H1 (cell line): ENCODE measurements at regions not wholly inside any gene's neighbourhood (a gene's known extent, or its start where the extent isn't known, plus 50 kb on each side); places are given as distances from the start of the nearest gene placed in this dataset.

Experiments
- CTCF ChIA-PET: fragments of 300-600 bp; sonication (Branson Sonifier 250); formaldehyde crosslinking; loops from one replicate; lab custom pipeline; 2021; ENCODE audit not compliant: partially characterized antibody; lab: Charles Lee
- POLR2A ChIA-PET: fragments of 300-600 bp; sonication (Branson Sonifier 250); formaldehyde crosslinking; loops from one replicate; lab custom pipeline; 2021; ENCODE audit warnings: inconsistent platforms; ENCODE audit not compliant: partially characterized antibody; lab: Charles Lee
- DNase-seq, 2 experiments: peaks; one replicate each; pipeline versions ENCODE4 v3.0.0 to v3.0.0-alpha.2; 2010 to 2022; ENCODE audit warnings: low spot score in 2 of 2, low read depth in 1 of 2, mixed read lengths in 1 of 2
- FAIRE-seq: peaks from 2 replicates; lab custom pipeline; 2011; peaks lifted over from hg19 to GRCh38; lab: Jason Lieb, UNC
- H2AFZ ChIP-seq: 2 replicates; pipeline ENCODE4 v1.8.1; 2012; ENCODE audit warnings: low read length, inconsistent platforms
- H2AK5ac ChIP-seq: 2 replicates; pipeline ENCODE4 v1.6.1; 2013; ENCODE audit warnings: low read depth, low read length
- H2BK120ac ChIP-seq: replicated peaks from 2 replicates; pipeline ENCODE3; 2013; ENCODE audit warnings: low read depth, low read length, inconsistent platforms
- H2BK12ac ChIP-seq: 2 replicates; pipeline ENCODE4 v1.6.1; 2013; ENCODE audit warnings: low read depth, low read length
- H2BK15ac ChIP-seq: 2 replicates; pipeline ENCODE4 v1.6.1; 2013; ENCODE audit warnings: low read length
- H2BK20ac ChIP-seq: 2 replicates; pipeline ENCODE4 v1.6.1; 2013; ENCODE audit warnings: low read length
- H2BK5ac ChIP-seq: 2 replicates; pipeline ENCODE4 v1.6.1; 2013; ENCODE audit warnings: low read depth, low read length
- H3K14ac ChIP-seq: 2 replicates; pipeline ENCODE4 v1.6.1; 2013; ENCODE audit warnings: inconsistent platforms; ENCODE audit not compliant: insufficient read length
- H3K18ac ChIP-seq: 2 replicates; pipeline ENCODE4 v1.6.1; 2013; ENCODE audit warnings: low read length; ENCODE audit errors: extremely low read depth
- H3K23ac ChIP-seq: 2 replicates; pipeline ENCODE4 v1.6.1; 2013; ENCODE audit warnings: inconsistent platforms; ENCODE audit not compliant: insufficient read length
- H3K23me2 ChIP-seq: 2 replicates; pipeline ENCODE4 v1.6.1; 2013; ENCODE audit warnings: low read depth, low read length
- H3K27ac ChIP-seq: 2 replicates; pipeline ENCODE4 v1.6.1; 2011; ENCODE audit warnings: low read depth, low read length, inconsistent platforms
- H3K27me3 ChIP-seq, 4 experiments: replicated peaks in 1 of 4; 1 replicate in 1 of 4; 2 replicates in 3 of 4; pipeline versions ENCODE4 v1.6.1 to v1.8.1; 2011 to 2013; ENCODE audit warnings: low read length in 3 of 4, mild to moderate bottlenecking in 3 of 4, inconsistent platforms in 2 of 4, mixed read lengths in 2 of 4, moderate library complexity in 1 of 4; ENCODE audit not compliant: control insufficient read depth in 3 of 4, insufficient read depth in 3 of 4; ENCODE audit errors: extremely low read depth in 1 of 4
- H3K36me3 ChIP-seq, 4 experiments: 2 replicates each; pipeline versions ENCODE4 v1.6.1 to v1.8.1; 2011 to 2013; ENCODE audit warnings: mild to moderate bottlenecking in 4 of 4, low read length in 3 of 4, moderate library complexity in 2 of 4, control low read depth in 1 of 4, inconsistent platforms in 1 of 4; ENCODE audit not compliant: insufficient read depth in 4 of 4, control insufficient read depth in 2 of 4
- H3K4ac ChIP-seq: replicated peaks from 2 replicates; pipeline ENCODE3; 2013; ENCODE audit warnings: low read length, low read depth, mixed read lengths, inconsistent platforms; ENCODE audit not compliant: insufficient read length
- H3K4me1 ChIP-seq, 4 experiments: replicated peaks in 1 of 4; 1 replicate in 1 of 4; 2 replicates in 3 of 4; pipeline versions ENCODE4 v1.6.1 to v1.8.1; 2011 to 2013; ENCODE audit warnings: low read length in 3 of 4, inconsistent platforms in 2 of 4, mixed read lengths in 1 of 4; ENCODE audit not compliant: insufficient read depth in 4 of 4, control insufficient read depth in 3 of 4
- H3K4me2 ChIP-seq, 2 experiments: 2 replicates each; pipeline versions ENCODE4 v1.6.1 to v1.8.1; 2011 to 2013; ENCODE audit warnings: low read depth in 2 of 2, low read length in 2 of 2, control low read depth in 1 of 2, inconsistent platforms in 1 of 2, mild to moderate bottlenecking in 1 of 2; ENCODE audit not compliant: insufficient read depth in 1 of 2
- H3K4me3 ChIP-seq, 4 experiments: fragments of 200-600, 300-600 bp in 1 of 4; sonication (generic), shearing (Covaris generic), sonication (Bioruptor Twin) in 1 of 4; 2 replicates each; pipeline versions ENCODE4 v1.5.1 to v1.8.1; 2011 to 2016; ENCODE audit warnings: low read length in 4 of 4, low read depth in 3 of 4, control low read depth in 2 of 4, inconsistent platforms in 2 of 4, mild to moderate bottlenecking in 2 of 4, mixed read lengths in 1 of 4, moderate library complexity in 1 of 4; ENCODE audit not compliant: insufficient read depth in 2 of 4; ENCODE audit errors: extremely low read depth in 1 of 4
- H3K56ac ChIP-seq: replicated peaks from 2 replicates; pipeline ENCODE3; 2013; ENCODE audit warnings: low read depth, mild to moderate bottlenecking, mixed read lengths, low read length, inconsistent platforms; ENCODE audit not compliant: insufficient read length
- H3K79me1 ChIP-seq: 2 replicates; pipeline ENCODE4 v1.6.1; 2013; ENCODE audit warnings: low read depth, low read length, control low read depth
- H3K79me2 ChIP-seq, 2 experiments: 2 replicates each; pipeline versions ENCODE4 v1.6.1 to v1.8.1; 2012 to 2013; ENCODE audit warnings: low read length in 2 of 2, mild to moderate bottlenecking in 2 of 2, inconsistent platforms in 1 of 2; ENCODE audit not compliant: insufficient read depth in 2 of 2, control insufficient read depth in 1 of 2
- H3K9ac ChIP-seq, 4 experiments: replicated peaks in 1 of 4; 1 replicate in 1 of 4; 2 replicates in 3 of 4; pipeline versions ENCODE4 v1.6.1 to v1.8.1; 2011 to 2013; ENCODE audit warnings: low read depth in 3 of 4, low read length in 3 of 4, control low read depth in 2 of 4, mild to moderate bottlenecking in 2 of 4, moderate library complexity in 2 of 4, inconsistent platforms in 1 of 4; ENCODE audit errors: extremely low read depth in 1 of 4
- H3K9me3 ChIP-seq, 2 experiments: 2 replicates each; pipeline versions ENCODE4 v1.6.1 to v1.8.1; 2012 to 2013; ENCODE audit warnings: mild to moderate bottlenecking in 2 of 2, moderate library complexity in 2 of 2, control low read depth in 1 of 2, inconsistent platforms in 1 of 2, low read depth in 1 of 2, low read length in 1 of 2, mixed read lengths in 1 of 2; ENCODE audit not compliant: insufficient read depth in 2 of 2
- H4K20me1 ChIP-seq, 2 experiments: replicated peaks in 1 of 2; 2 replicates each; pipeline versions ENCODE3 to v1.8.1; 2011 to 2013; ENCODE audit warnings: inconsistent platforms in 2 of 2, low read length in 2 of 2, mild to moderate bottlenecking in 1 of 2; ENCODE audit not compliant: insufficient read depth in 2 of 2, control insufficient read depth in 1 of 2
- H4K5ac ChIP-seq: 2 replicates; pipeline ENCODE4 v1.6.1; 2013; ENCODE audit warnings: low read length, low read depth, mixed read lengths, inconsistent platforms; ENCODE audit not compliant: insufficient read length
- H4K8ac ChIP-seq: 2 replicates; pipeline ENCODE4 v1.8.0; 2013; ENCODE audit warnings: mild to moderate bottlenecking, moderate library complexity, low read length, inconsistent platforms; ENCODE audit not compliant: insufficient read depth; ENCODE audit errors: extremely low read depth
- H4K91ac ChIP-seq: replicated peaks from 2 replicates; pipeline ENCODE3; 2013; ENCODE audit warnings: low read length, mixed read lengths, inconsistent platforms; ENCODE audit not compliant: insufficient read length
- BCL11A ChIP-seq, 2 experiments: IDR thresholded peaks; one replicate each; pipeline ENCODE4 v1.6.1; 2011; ENCODE audit warnings: low read depth in 2 of 2, low read length in 2 of 2, mild to moderate bottlenecking in 2 of 2
- NANOG ChIP-seq: IDR thresholded peaks from 2 replicates; pipeline ENCODE4 v1.6.1; 2011; ENCODE audit warnings: low read length, low read depth, mild to moderate bottlenecking, inconsistent platforms; ENCODE audit not compliant: insufficient read depth, poor library complexity, severe bottlenecking
- WGBS, 2 experiments: shearing (Covaris generic) in 1 of 2; methylation state at CpG; one replicate each; pipeline versions ENCODE4 v1.1.6 to v1.1.7; 2013 to 2015; ENCODE audit warnings: low lambda C conversion rate in 2 of 2, mixed read lengths in 2 of 2, inconsistent platforms in 1 of 2, low coverage in 1 of 2, missing lambda C conversion rate in 1 of 2; ENCODE audit not compliant: insufficient replicate concordance in 2 of 2, insufficient coverage in 1 of 2, insufficient read length in 1 of 2; ENCODE audit errors: extremely low coverage in 1 of 2, missing lambda C conversion rate in 1 of 2; 5-methylcytosine and 5-hydroxymethylcytosine counted together

- H2BK5ac ChIP-seq, result no peak overlapping the region
- ChIA-PET POLR2A (interaction anchor here (0.6 kb wide), 1 partner anchor 408 kb away, joined by 3 read pairs; no protein-coding TSS in a partner anchor), CTCF (interaction anchor here (0.7 kb wide), 1 partner anchor 475 kb away, joined by 3 read pairs; no protein-coding TSS in a partner anchor)
- no peak overlapping the region for H2BK120ac ChIP-seq
- no peak overlapping the region for H3K4me3 ChIP-seq
- H3K79me1 ChIP-seq, result no peaks in the 10 kb centered on the region
- H2AFZ ChIP-seq, result no peak overlapping the region
- no peaks in the 10 kb centered on the region for H3K79me2 ChIP-seq
- no peak overlapping the region for H4K8ac ChIP-seq
- H4K5ac ChIP-seq, result no peak overlapping the region
- no peak overlapping the region for H3K27ac ChIP-seq
- H3K9ac ChIP-seq, result no peak overlapping the region
- no peaks in the 10 kb centered on the region for H3K9me3 ChIP-seq
- no peak overlapping the region for H3K14ac ChIP-seq
- WGBS, 2 experiments, result 89% methylated on average over 3 of the region's 3 CpGs; no CpG with 5 or more reads in 1 of the 2 experiments
- no peaks in the 10 kb centered on the region for H3K36me3 ChIP-seq
- H2BK20ac ChIP-seq, result no peak overlapping the region
- no peaks in the 10 kb centered on the region; a peak in 1 of 7 replicates for H3K4me1 ChIP-seq
- no peak overlapping the region for H2AK5ac ChIP-seq
- H2BK12ac ChIP-seq, result no peak overlapping the region
- no peak overlapping the region for H3K18ac ChIP-seq
- H2BK15ac ChIP-seq, result no peak overlapping the region
- FAIRE-seq (no peak), DNase-seq (no peak)
- no peaks in the 10 kb centered on the region for H4K20me1 ChIP-seq
- no peak overlapping the region for H4K91ac ChIP-seq
- no peak overlapping the region for H3K23ac ChIP-seq
- no peaks in the 10 kb centered on the region for H3K23me2 ChIP-seq
- H3K4ac ChIP-seq, result no peak overlapping the region
- no peak overlapping the region for H3K56ac ChIP-seq
- no peak overlapping the region for H3K4me2 ChIP-seq
- H3K27me3 ChIP-seq, result no peaks in the 10 kb centered on the region
- TF ChIP-seq NANOG (no peak), BCL11A (IDR thresholded peaks at IDR 0.05; ENCODE audit: low read depth in 2 of 2, low read length in 2 of 2) (no peak)
Measured at GRCh38 chr9:21669701-21670100, 132.7 kb upstream of the MTAP start.
